ENCODE measurements at regions not wholly inside any gene's neighbourhood (a gene's known extent, or its start where the extent isn't known, plus 50 kb on each side); places are given as distances from the start of the nearest gene placed in this dataset.
"Not testable (repeated sequence)": the region's sequence is repeated elsewhere in the genome, so short reads cannot be mapped to it uniquely, and the experiment has no call there.

DNA sequence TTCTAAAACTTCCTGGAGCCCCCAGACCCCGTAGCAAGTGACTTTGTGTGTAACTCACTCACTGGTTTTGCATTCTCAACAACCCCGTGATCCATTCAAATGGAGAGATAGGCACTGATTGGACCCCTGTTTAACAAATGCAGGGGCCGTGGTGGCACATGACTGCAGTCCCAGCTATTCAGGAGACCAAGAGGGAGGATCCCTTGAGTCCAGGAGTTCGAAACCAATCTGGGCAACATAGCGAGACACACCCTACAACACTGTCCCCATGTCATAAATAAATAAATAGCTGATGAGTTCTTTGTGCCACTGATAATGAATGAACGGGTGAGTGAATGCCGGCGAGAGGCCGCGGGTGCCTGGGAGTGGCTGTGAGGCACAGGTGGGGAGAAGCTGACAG lies 59.4 kb upstream of the PAX7 start:
- TF ChIP-seq SUZ12 (IDR thresholded peaks at IDR 0.05; ENCODE audit: extremely low read depth, insufficient read depth, insufficient read length) (no peak), YY1 (IDR thresholded peaks at IDR 0.05; ENCODE audit: insufficient read depth, insufficient read length) (no peak)
- Histone ChIP-seq H3K9ac (ENCODE audit: insufficient read length, low read depth) (no peak overlapping the region), H3K27me3 (ENCODE audit: insufficient read depth, insufficient read length) (no peaks in the 10 kb centered on the region), H3K9me3 (ENCODE audit: insufficient read depth, low read length) (no peaks in the 10 kb centered on the region; the same call in 1 of the 2 replicates), H3K4me1 (ENCODE audit: insufficient read depth, insufficient read length) (peaks cover 2% of the 10 kb centered on the region), H3K36me3 (ENCODE audit: insufficient read depth, insufficient read length, low read length) (no peaks in the 10 kb centered on the region), H3K4me3 (ENCODE audit: insufficient read length, low read depth) (no peak overlapping the region)
- no peak for DNase-seq (ENCODE audit: low read depth, low spot score)

DNA sequence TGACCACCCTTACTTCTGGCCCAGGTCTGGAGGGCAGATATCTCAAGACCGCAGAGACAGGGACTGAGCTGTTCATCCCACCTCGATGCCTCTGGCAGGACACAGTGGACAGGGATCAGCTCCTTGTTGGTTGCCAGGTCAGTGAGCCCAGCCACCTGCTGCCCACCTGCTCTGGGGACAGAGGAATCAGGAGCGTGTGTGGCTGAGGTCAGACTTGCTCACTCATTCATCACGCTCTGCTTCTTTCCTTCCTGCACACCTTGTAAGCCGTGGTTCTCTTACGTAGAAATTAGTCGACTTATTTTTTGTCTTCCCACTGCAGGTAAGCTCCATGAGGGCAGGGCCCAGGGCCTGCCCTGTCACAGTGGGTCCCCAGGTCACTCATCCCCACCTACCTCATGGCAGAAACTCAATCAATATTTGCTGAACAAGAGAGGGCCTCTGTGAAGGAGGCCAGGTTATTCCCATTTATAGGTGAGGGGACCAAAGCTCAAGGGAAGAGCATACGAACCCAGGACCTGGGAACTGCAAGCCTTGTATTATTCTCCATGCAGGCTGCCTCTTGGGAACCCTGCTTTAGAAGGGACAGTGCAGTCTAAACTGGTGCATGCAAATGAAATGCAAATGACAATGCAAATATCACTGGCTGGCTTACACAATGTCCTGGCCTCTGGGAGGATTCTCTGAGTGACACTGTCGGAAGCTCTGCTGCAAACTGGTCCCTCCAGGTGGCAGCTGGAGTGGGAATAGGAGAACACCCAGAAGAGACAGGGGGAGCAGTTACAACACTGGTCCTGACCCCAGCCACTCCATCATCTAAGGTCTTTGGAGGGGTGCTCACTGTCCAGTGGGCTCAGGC lies 58.4 kb upstream of the PAX7 start:
- Histone ChIP-seq H3K27me3 (ENCODE audit: insufficient read depth, insufficient read length) (no peaks in the 10 kb centered on the region), H3K9ac (ENCODE audit: insufficient read length, low read depth) (no peak overlapping the region), H3K36me3 (ENCODE audit: insufficient read depth, insufficient read length, low read length) (no peaks in the 10 kb centered on the region), H3K4me3 (ENCODE audit: insufficient read length, low read depth) (no peak overlapping the region), H3K4me1 (ENCODE audit: insufficient read depth, insufficient read length) (peaks cover 2% of the 10 kb centered on the region), H3K9me3 (ENCODE audit: insufficient read depth, low read length) (no peaks in the 10 kb centered on the region; the same call in 1 of the 2 replicates)
- TF ChIP-seq ZNF274 (IDR thresholded peaks at IDR 0.05; ENCODE audit: low read depth, low read length), result no peak
- TF ChIP-seq YY1 (IDR thresholded peaks at IDR 0.05; ENCODE audit: insufficient read depth, insufficient read length), result no peak
- TF ChIP-seq SUZ12 (IDR thresholded peaks at IDR 0.05; ENCODE audit: extremely low read depth, insufficient read depth, insufficient read length), result no peak
- DNase-seq (ENCODE audit: low read depth, low spot score), result no peak

DNA sequence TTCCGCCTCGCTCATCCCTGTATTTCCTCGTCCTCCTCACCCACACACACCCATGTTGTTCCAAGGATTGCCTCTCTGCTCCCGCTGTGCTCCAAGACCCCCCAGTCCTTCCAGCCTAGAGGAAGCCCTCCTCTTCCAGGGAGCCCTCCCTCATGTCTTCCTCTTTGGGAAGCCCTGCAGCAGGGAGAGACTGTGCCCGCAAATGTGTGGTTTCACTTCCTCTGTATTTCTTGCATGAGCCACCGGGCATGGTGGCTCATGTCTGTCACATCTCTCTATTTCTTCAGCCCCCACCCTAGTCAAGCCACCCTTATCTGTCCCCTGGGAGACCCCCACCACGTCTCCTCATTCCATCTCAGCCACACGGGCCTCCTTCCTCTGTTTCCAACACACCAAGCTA lies 57.5 kb upstream of the PAX7 start:
- Histone ChIP-seq H3K4me1 (ENCODE audit: insufficient read depth, insufficient read length) (peaks cover 2% of the 10 kb centered on the region), H3K9me3 (ENCODE audit: insufficient read depth, low read length) (no peaks in the 10 kb centered on the region; the same call in 1 of the 2 replicates), H3K4me3 (ENCODE audit: insufficient read length, low read depth) (no peak overlapping the region), H3K27me3 (ENCODE audit: insufficient read depth, insufficient read length) (no peaks in the 10 kb centered on the region), H3K9ac (ENCODE audit: insufficient read length, low read depth) (no peak overlapping the region), H3K36me3 (ENCODE audit: insufficient read depth, insufficient read length, low read length) (no peaks in the 10 kb centered on the region)
- TF ChIP-seq YY1 (IDR thresholded peaks at IDR 0.05; ENCODE audit: insufficient read depth, insufficient read length), result no peak
- TF ChIP-seq SUZ12 (IDR thresholded peaks at IDR 0.05; ENCODE audit: extremely low read depth, insufficient read depth, insufficient read length), result no peak
- no peak for TF ChIP-seq ZNF274 (IDR thresholded peaks at IDR 0.05; ENCODE audit: low read depth, low read length)
- DNase-seq (ENCODE audit: low read depth, low spot score), result no peak

DNA sequence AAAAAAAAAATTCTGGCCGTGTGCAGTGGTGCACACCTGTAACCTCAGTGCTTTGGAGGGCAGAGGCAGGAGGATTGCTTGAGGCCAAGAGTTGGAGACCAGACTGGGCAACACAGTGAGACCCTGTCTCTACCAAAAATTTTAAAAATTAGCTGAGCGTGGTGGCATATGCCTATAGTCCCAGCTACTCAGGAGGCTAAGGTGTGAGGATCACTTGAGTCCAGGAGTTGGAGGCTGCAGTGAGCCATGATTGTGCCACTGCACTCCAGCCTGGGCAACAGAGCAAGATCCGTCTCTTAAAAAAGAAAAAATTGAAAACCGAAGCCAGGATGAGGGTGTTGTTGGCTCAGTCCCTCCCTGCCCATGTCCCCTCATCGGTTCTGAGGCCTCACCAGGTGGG lies 55.9 kb upstream of the PAX7 start:
- Histone ChIP-seq H3K9me3 (ENCODE audit: insufficient read depth, low read length) (no peaks in the 10 kb centered on the region), H3K4me3 (ENCODE audit: insufficient read length, low read depth) (no peak overlapping the region), H3K4me1 (ENCODE audit: insufficient read depth, insufficient read length) (peaks cover 2% of the 10 kb centered on the region), H3K9ac (ENCODE audit: insufficient read length, low read depth) (no peak overlapping the region), H3K27me3 (ENCODE audit: insufficient read depth, insufficient read length) (no peaks in the 10 kb centered on the region), H3K36me3 (ENCODE audit: insufficient read depth, insufficient read length, low read length) (no peaks in the 10 kb centered on the region)
- no peak for TF ChIP-seq ZNF274 (IDR thresholded peaks at IDR 0.05; ENCODE audit: low read depth, low read length)
- TF ChIP-seq SUZ12 (IDR thresholded peaks at IDR 0.05; ENCODE audit: extremely low read depth, insufficient read depth, insufficient read length), result no peak
- no peak for TF ChIP-seq YY1 (IDR thresholded peaks at IDR 0.05; ENCODE audit: insufficient read depth, insufficient read length)
- no peak for DNase-seq (ENCODE audit: low read depth, low spot score)

DNA sequence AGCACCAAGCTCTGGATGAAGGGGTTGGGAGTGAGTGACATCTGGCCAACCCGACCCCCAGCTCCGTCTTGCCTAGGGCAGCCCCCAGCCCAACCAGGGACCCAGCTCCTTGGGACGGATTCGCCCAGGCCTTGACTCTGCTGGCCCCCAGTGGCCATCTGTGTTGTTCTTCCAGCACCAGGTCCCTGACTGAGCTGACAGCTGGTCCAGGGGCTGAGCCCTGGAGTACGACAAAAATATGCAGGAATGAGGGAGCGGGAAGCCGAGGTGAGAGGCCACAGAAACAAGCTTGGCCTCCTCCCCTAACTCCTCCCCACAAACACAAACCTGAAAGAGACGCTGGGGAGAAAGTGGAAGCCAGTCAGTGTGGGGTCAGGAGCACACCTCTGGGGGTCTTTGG lies 55.0 kb upstream of the PAX7 start:
- peak; percentile 83 for DNase-seq (ENCODE audit: low read depth, low spot score)
- H3K27me3 ChIP-seq (ENCODE audit: insufficient read depth, insufficient read length), result no peaks in the 10 kb centered on the region

DNA sequence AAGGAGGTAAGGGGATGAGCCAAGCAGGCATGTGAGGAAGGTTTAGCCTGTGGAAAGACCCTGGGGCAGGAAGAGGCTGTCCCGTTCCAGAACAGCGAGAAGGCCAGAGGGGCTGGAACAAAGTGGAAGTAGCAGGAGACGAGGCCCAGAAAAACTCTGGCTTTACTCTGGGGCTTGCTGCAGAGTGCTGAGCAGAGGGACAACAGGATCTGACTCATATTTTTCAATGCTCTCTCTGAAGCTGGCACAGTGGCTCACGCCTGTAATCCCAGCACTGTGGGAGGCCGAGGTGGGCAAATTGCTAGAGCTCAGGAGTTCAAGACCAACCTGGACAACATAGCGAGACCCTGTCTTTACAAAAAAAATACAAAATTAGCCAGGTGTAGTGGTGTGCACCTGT lies 52.4 kb upstream of the PAX7 start:
- no peaks in the 10 kb centered on the region for H3K36me3 ChIP-seq (ENCODE audit: insufficient read depth, insufficient read length, low read length)
- H3K4me1 ChIP-seq (ENCODE audit: insufficient read depth, insufficient read length), result no peaks in the 10 kb centered on the region
- peaks cover 4% of the 10 kb centered on the region for H3K27me3 ChIP-seq (ENCODE audit: insufficient read depth, insufficient read length)
- H3K9ac ChIP-seq (ENCODE audit: insufficient read length, low read depth), result no peak overlapping the region
- no peaks in the 10 kb centered on the region for H3K9me3 ChIP-seq (ENCODE audit: insufficient read depth, low read length)
- no peak for DNase-seq (ENCODE audit: low read depth, low spot score)
- no peak overlapping the region for H3K4me3 ChIP-seq (ENCODE audit: insufficient read length, low read depth)
- TF ChIP-seq SUZ12 (IDR thresholded peaks at IDR 0.05; ENCODE audit: extremely low read depth, insufficient read depth, insufficient read length) (no peak), YY1 (IDR thresholded peaks at IDR 0.05; ENCODE audit: insufficient read depth, insufficient read length) (no peak), ZNF274 (IDR thresholded peaks at IDR 0.05; ENCODE audit: low read depth, low read length) (no peak)

More for the DNA sequence above, 55.0 kb upstream of the PAX7 start:
- Histone ChIP-seq H3K4me3 (ENCODE audit: insufficient read length, low read depth) (no peak overlapping the region), H3K36me3 (ENCODE audit: insufficient read depth, insufficient read length, low read length) (no peaks in the 10 kb centered on the region), H3K4me1 (ENCODE audit: insufficient read depth, insufficient read length) (peaks cover 2% of the 10 kb centered on the region), H3K9me3 (ENCODE audit: insufficient read depth, low read length) (no peaks in the 10 kb centered on the region), H3K9ac (ENCODE audit: insufficient read length, low read depth) (no peak overlapping the region)
- TF ChIP-seq SUZ12 (IDR thresholded peaks at IDR 0.05; ENCODE audit: extremely low read depth, insufficient read depth, insufficient read length) (no peak), YY1 (IDR thresholded peaks at IDR 0.05; ENCODE audit: insufficient read depth, insufficient read length) (no peak), ZNF274 (IDR thresholded peaks at IDR 0.05; ENCODE audit: low read depth, low read length) (no peak)

DNA sequence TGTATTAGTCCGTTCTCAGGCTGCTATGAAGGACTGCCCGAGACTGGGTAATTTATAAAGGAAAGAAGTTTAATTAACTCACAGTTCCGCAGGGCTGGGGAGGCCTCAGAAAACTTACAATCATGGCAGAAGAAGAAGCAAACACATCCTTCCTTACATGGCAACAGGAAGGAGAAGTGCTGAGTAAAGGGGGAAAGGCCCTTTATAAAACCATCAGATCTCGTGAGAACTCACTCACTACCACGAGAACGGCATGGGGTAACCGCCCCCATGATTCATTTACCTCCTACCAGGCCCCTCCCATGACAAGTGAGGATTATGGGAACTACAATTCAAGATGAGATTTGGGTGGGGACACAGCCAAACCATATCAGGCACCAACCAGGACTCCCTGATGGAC lies 51.4 kb upstream of the PAX7 start:
- H3K36me3 ChIP-seq (ENCODE audit: insufficient read depth, insufficient read length, low read length); DNase-seq (ENCODE audit: low read depth, low spot score): not testable (repeated sequence)

More for the DNA sequence above, 51.4 kb upstream of the PAX7 start:
- not testable (repeated sequence) for H3K9me3 ChIP-seq (ENCODE audit: insufficient read depth, low read length); H3K27me3 ChIP-seq (ENCODE audit: insufficient read depth, insufficient read length); H3K9ac ChIP-seq (ENCODE audit: insufficient read length, low read depth); H3K4me1 ChIP-seq (ENCODE audit: insufficient read depth, insufficient read length); H3K4me3 ChIP-seq (ENCODE audit: insufficient read length, low read depth)
